Lower lobe of right lung (tissue), 2 donors: ENCODE measurements at regions not wholly inside any gene's neighbourhood (a gene's known extent, or its start where the extent isn't known, plus 50 kb on each side); places are given as distances from the start of the nearest gene placed in this dataset.

Experiments used
- ATAC-seq, 2 donors: fragments of 200-7000 bp; cut with Tn5 transposase; one replicate each; pipeline ENCODE4 v1.9.1; 2020 to 2022; ENCODE audit warnings: mild to moderate bottlenecking in 2 of 2, moderate library complexity in 2 of 2
- DNase-seq: peaks from one replicate; pipeline ENCODE4 v3.0.0-alpha.2; 2020
- H3K27ac ChIP-seq: fragments of 200-600 bp; one replicate; pipeline ENCODE4 v1.8.0; 2022
- H3K27me3 ChIP-seq: fragments of 200-600 bp; one replicate; pipeline ENCODE4 v1.8.0; 2022; ENCODE audit warnings: low read depth
- H3K36me3 ChIP-seq: fragments of 200-600 bp; one replicate; pipeline ENCODE4 v1.8.0; 2022; ENCODE audit warnings: mild to moderate bottlenecking
- H3K4me1 ChIP-seq: fragments of 200-600 bp; one replicate; pipeline ENCODE4 v1.8.0; 2022
- H3K4me3 ChIP-seq: fragments of 200-600 bp; one replicate; pipeline ENCODE4 v1.8.0; 2022; ENCODE audit warnings: mild to moderate bottlenecking
- H3K9me3 ChIP-seq: fragments of 200-600 bp; one replicate; pipeline ENCODE4 v1.8.0; 2022
- CTCF ChIP-seq: fragments of 200-600 bp; IDR thresholded peaks from one replicate; pipeline ENCODE4 v1.8.0; 2022; ENCODE audit warnings: antibody characterized with exemption, mild to moderate bottlenecking
- intact Hi-C: fragments of 100-400 bp; cut with DNase I; formaldehyde crosslinking; loops from one replicate; pipeline ENCODE4 v1.11.0; 2022
- donor health status: DM: no; HTN: yes; CAD: no; lungs with severe emphysema.

GRCh38 chr3:80040067-80040466, 272.3 kb upstream of the ROBO1 start:
- no peak overlapping the region for H3K27ac ChIP-seq
- intact Hi-C loops = no loop called here
- DNase-seq = no peak

GRCh38 chr3:80036176-80036575, 268.4 kb upstream of the ROBO1 start:
- intact Hi-C loops = no loop called here
- Histone ChIP-seq H3K9me3 (no peaks in the 10 kb centered on the region), H3K36me3 (no peaks in the 10 kb centered on the region), H3K27ac (no peak overlapping the region), H3K4me1 (no peaks in the 10 kb centered on the region), H3K4me3 (no peak overlapping the region), H3K27me3 (no peaks in the 10 kb centered on the region)
- ATAC-seq (no peak), DNase-seq (no peak)
- TF ChIP-seq CTCF = no peak

More at GRCh38 chr3:80040067-80040466, 272.3 kb upstream of the ROBO1 start:
- Histone ChIP-seq H3K36me3 (no peaks in the 10 kb centered on the region), H3K4me3 (no peak overlapping the region), H3K27me3 (no peaks in the 10 kb centered on the region), H3K4me1 (no peaks in the 10 kb centered on the region), H3K9me3 (no peaks in the 10 kb centered on the region)
- ATAC-seq = no peak
- TF ChIP-seq CTCF = no peak

- DNase-seq (no peak), ATAC-seq (no peak)
- Histone ChIP-seq H3K4me3 (no peak overlapping the region), H3K27me3 (no peaks in the 10 kb centered on the region), H3K9me3 (no peaks in the 10 kb centered on the region), H3K27ac (no peak overlapping the region), H3K4me1 (no peaks in the 10 kb centered on the region), H3K36me3 (no peaks in the 10 kb centered on the region)
- intact Hi-C loops = no loop called here
- TF ChIP-seq CTCF = no peak
Measured at GRCh38 chr3:80035021-80035420, 267.2 kb upstream of the ROBO1 start.

GRCh38 chr3:80023010-80023409, 255.2 kb upstream of the ROBO1 start:
- no peak overlapping the region for H3K4me3 ChIP-seq
- intact Hi-C loops = no loop called here
- TF ChIP-seq CTCF = no peak
- no peak for DNase-seq
- H3K4me1 ChIP-seq = no peaks in the 10 kb centered on the region
- H3K9me3 ChIP-seq = no peaks in the 10 kb centered on the region
- H3K27me3 ChIP-seq = no peaks in the 10 kb centered on the region
- H3K36me3 ChIP-seq = no peaks in the 10 kb centered on the region
- no peak overlapping the region for H3K27ac ChIP-seq
- no peak for ATAC-seq

GRCh38 chr3:80018375-80018774, 250.6 kb upstream of the ROBO1 start:
- DNase-seq (no peak), ATAC-seq (no peak)
- TF ChIP-seq CTCF = no peak
- Histone ChIP-seq H3K4me3 (no peak overlapping the region), H3K27ac (no peak overlapping the region), H3K36me3 (no peaks in the 10 kb centered on the region), H3K9me3 (no peaks in the 10 kb centered on the region), H3K4me1 (no peaks in the 10 kb centered on the region), H3K27me3 (no peaks in the 10 kb centered on the region)
- intact Hi-C loops = no loop called here

- intact Hi-C loops = no loop called here
- Histone ChIP-seq H3K4me3 (no peak overlapping the region), H3K36me3 (no peaks in the 10 kb centered on the region), H3K4me1 (no peaks in the 10 kb centered on the region), H3K27me3 (no peaks in the 10 kb centered on the region), H3K9me3 (no peaks in the 10 kb centered on the region), H3K27ac (no peak overlapping the region)
- ATAC-seq (no peak), DNase-seq (no peak)
- TF ChIP-seq CTCF = no peak
Measured at GRCh38 chr3:80017369-80017768, 249.6 kb upstream of the ROBO1 start.
